Body of pancreas (tissue), 4 donors: ENCODE measurements at regions not wholly inside any gene's neighbourhood (a gene's known extent, or its start where the extent isn't known, plus 50 kb on each side); places are given as distances from the start of the nearest gene placed in this dataset.
A peak's percentile ranks its signal among the peaks of the same experiment; 100 is the strongest.

Experiments used
- ATAC-seq: fragments of 150-250 bp; one replicate; pipeline ENCODE4 v1.9.1; 2016
- DNase-seq, 4 donors: peaks; one replicate each; pipeline ENCODE4 v3.0.0-alpha.2; 2019
- H3K27ac ChIP-seq, 4 donors: fragments of 200-600 bp; sonication (generic); 1 replicate in 3 of 4; 2 replicates in 1 of 4; pipeline versions ENCODE4 v1.5.1 to v1.6.1; 2016 to 2019; ENCODE audit warnings: mild to moderate bottlenecking in 1 of 4, mixed read lengths in 1 of 4, moderate library complexity in 1 of 4
- H3K27me3 ChIP-seq, 2 donors: fragments of 200-600 bp; sonication (generic); one replicate each; pipeline ENCODE4 v1.6.0; 2016; ENCODE audit warnings: mild to moderate bottlenecking in 1 of 2
- H3K36me3 ChIP-seq, 2 donors: fragments of 200-600 bp; sonication (generic); replicated peaks in 1 of 2; 2 replicates each; pipeline ENCODE4 v1.5.1; 2016; ENCODE audit warnings: low read depth in 2 of 2; ENCODE audit not compliant: insufficient read depth in 1 of 2
- H3K4me1 ChIP-seq: fragments of 200-600 bp; sonication (generic); one replicate; pipeline ENCODE4 v1.6.0; 2016
- H3K4me3 ChIP-seq, 2 donors: fragments of 200-600 bp; sonication (generic); 1 replicate in 1 of 2; 2 replicates in 1 of 2; pipeline ENCODE4 v1.5.1; 2016 to 2019
- H3K9me3 ChIP-seq, 3 donors: fragments of 200-600 bp; sonication (generic); 1 replicate in 2 of 3; 2 replicates in 1 of 3; pipeline ENCODE4 v1.5.1; 2016
- CTCF ChIP-seq, 7 experiments: fragments of 450-650 bp in 4 of 7; fragments of 200-600 bp in 3 of 7; sonication (generic) in 3 of 7; IDR thresholded peaks; one replicate each; pipeline ENCODE4 v1.5.1; 2016 to 2019; ENCODE audit warnings: antibody characterized with exemption in 7 of 7
- POLR2A ChIP-seq, 3 donors: fragments of 450-650 bp; IDR thresholded peaks; one replicate each; pipeline ENCODE4 v1.6.1; 2016; ENCODE audit warnings: antibody characterized with exemption in 3 of 3, mild to moderate bottlenecking in 2 of 3
- WGBS, 2 donors: methylation state at CpG; one replicate each; pipeline ENCODE4 v1.1.5; 2017; 5-methylcytosine and 5-hydroxymethylcytosine counted together
- intact Hi-C: fragments of 100-400 bp; cut with DNase I; formaldehyde crosslinking; loops from one replicate; pipeline ENCODE4 v1.15.1; 2023

- ATAC-seq (no peak), DNase-seq (no peak)
- Histone ChIP-seq H3K36me3 (no peaks in the 10 kb centered on the region), H3K4me1 (peaks cover 4% of the 10 kb centered on the region), H3K27me3 (no peaks in the 10 kb centered on the region), H3K9me3 (no peaks in the 10 kb centered on the region), H3K27ac (no peak overlapping the region), H3K4me3 (no peak overlapping the region)
- intact Hi-C loops: no loop called here
- WGBS, 2 donors: 57 to 85% methylated on average over 1 of the region's 1 CpG
- TF ChIP-seq CTCF (IDR thresholded peaks at IDR 0.05): no peak
- TF ChIP-seq POLR2A (IDR thresholded peaks at IDR 0.05): no peak
These were observed 224.8 kb downstream of the C12orf50 start for GRCh38 chr12:87804386-87804785.

GRCh38 chr12:87802721-87803011 lies 226.5 kb downstream of the C12orf50 start:
- 41 to 62% methylated on average over 1 of the region's 1 CpG for WGBS, 2 donors
- no peaks in the 10 kb centered on the region for H3K9me3 ChIP-seq
- H3K36me3 ChIP-seq: no peaks in the 10 kb centered on the region
- ATAC-seq: peak; percentile 6
- TF ChIP-seq POLR2A (IDR thresholded peaks at IDR 0.05) (no peak), CTCF (IDR thresholded peaks at IDR 0.05) (no peak)
- intact Hi-C loops: no loop called here
- no peak overlapping the region for H3K27ac ChIP-seq
- peaks cover 4% of the 10 kb centered on the region for H3K4me1 ChIP-seq
- H3K4me3 ChIP-seq: no peak overlapping the region
- no peak for DNase-seq
- H3K27me3 ChIP-seq: no peaks in the 10 kb centered on the region

GRCh38 chr12:87801860-87802720 lies 227.1 kb downstream of the C12orf50 start:
- TF ChIP-seq POLR2A (IDR thresholded peaks at IDR 0.05): no peak
- TF ChIP-seq CTCF (IDR thresholded peaks at IDR 0.05): no peak
- no peak overlapping the region for H3K27ac ChIP-seq
- WGBS, 2 donors: 38 to 51% methylated on average over 4 of the region's 4 CpGs
- no peaks in the 10 kb centered on the region for H3K9me3 ChIP-seq
- intact Hi-C loops: no loop called here
- ATAC-seq (peak; percentile 64), DNase-seq (peak in 1 of 4 donors; percentile 5)
- no peak overlapping the region for H3K4me3 ChIP-seq
- peaks cover 4% of the 10 kb centered on the region for H3K4me1 ChIP-seq
- no peaks in the 10 kb centered on the region for H3K36me3 ChIP-seq
- H3K27me3 ChIP-seq: no peaks in the 10 kb centered on the region

GRCh38 chr12:87796961-87797516 lies 232.2 kb downstream of the C12orf50 start:
- no peak for DNase-seq
- Histone ChIP-seq H3K27me3 (no peaks in the 10 kb centered on the region), H3K4me1 (peaks cover 3% of the 10 kb centered on the region), H3K4me3 (no peak overlapping the region), H3K27ac (no peak overlapping the region), H3K9me3 (no peaks in the 10 kb centered on the region), H3K36me3 (no peaks in the 10 kb centered on the region)
- WGBS, 2 donors: 38 to 41% methylated on average over 1 of the region's 1 CpG
- no peak for TF ChIP-seq POLR2A (IDR thresholded peaks at IDR 0.05)
- TF ChIP-seq CTCF (IDR thresholded peaks at IDR 0.05): no peak
- ATAC-seq: no peak
- intact Hi-C loops: no loop called here

- Histone ChIP-seq H3K9me3 (no peaks in the 10 kb centered on the region), H3K4me3 (no peak overlapping the region), H3K27ac (no peak overlapping the region), H3K36me3 (no peaks in the 10 kb centered on the region), H3K27me3 (no peaks in the 10 kb centered on the region), H3K4me1 (peaks cover 16% of the 10 kb centered on the region)
- TF ChIP-seq CTCF (IDR thresholded peaks at IDR 0.05) (no peak), POLR2A (IDR thresholded peaks at IDR 0.05) (no peak)
- no peak for DNase-seq
- WGBS, 2 donors: 61 to 86% methylated on average over 2 of the region's 2 CpGs
- ATAC-seq: no peak
- intact Hi-C loops: no loop called here
These were observed 233.6 kb downstream of the C12orf50 start for GRCh38 chr12:87795555-87795954.
